Erythroblast (primary cell): ENCODE measurements at regions not wholly inside any gene's neighbourhood (a gene's known extent, or its start where the extent isn't known, plus 50 kb on each side); places are given as distances from the start of the nearest gene placed in this dataset.

Experiments
- GATA1 ChIP-seq: IDR thresholded peaks from 2 replicates; pipeline ENCODE4 v1.6.1; 2011; ENCODE audit warnings: low read depth, mild to moderate bottlenecking, control low read depth, low read length, moderate library complexity
- POLR2A ChIP-seq: IDR thresholded peaks from 2 replicates; pipeline ENCODE4 v1.6.1; 2011; ENCODE audit warnings: mild to moderate bottlenecking, low read length

DNA sequence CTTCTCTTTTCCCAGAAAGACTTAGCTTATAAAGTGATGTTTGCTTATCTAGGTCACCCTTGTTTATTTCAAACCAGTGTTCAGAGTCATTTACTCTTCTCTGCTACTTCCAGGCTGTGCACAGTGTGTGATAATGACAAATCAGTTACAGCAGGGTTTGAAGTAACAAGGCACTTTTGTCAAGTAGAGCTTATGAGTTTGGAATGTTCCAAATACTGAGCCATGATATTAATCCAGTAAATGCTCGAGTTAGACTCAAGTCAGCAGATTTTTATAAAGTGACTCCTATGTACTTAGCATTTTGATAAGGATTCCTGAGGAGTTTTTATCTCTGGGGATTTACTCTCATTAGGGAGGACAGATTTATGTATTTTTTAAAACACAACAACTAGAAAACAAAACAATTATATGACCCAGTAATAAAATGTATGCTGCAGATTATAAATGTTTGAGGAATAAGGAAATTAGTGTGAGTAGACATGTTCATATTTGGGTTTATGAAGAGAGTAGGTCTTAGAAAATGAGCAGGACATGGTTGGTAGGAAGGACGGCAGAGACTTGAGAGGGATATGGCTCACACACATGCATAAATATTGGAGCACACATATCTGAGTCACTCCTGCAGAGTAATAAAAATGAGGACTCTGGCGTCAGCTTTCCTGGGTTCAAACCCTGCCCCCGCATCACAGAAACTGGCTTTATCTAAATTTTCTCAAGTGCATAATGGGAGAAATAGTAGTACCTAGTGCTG lies 271.2 kb downstream of the FBXO8 start:
- TF ChIP-seq POLR2A = no peak
- no peak for TF ChIP-seq GATA1
